ENCODE measurements at regions not wholly inside any gene's neighbourhood (a gene's known extent, or its start where the extent isn't known, plus 50 kb on each side); places are given as distances from the start of the nearest gene placed in this dataset.
A peak's percentile ranks its signal among the peaks of the same experiment; 100 is the strongest.

DNA sequence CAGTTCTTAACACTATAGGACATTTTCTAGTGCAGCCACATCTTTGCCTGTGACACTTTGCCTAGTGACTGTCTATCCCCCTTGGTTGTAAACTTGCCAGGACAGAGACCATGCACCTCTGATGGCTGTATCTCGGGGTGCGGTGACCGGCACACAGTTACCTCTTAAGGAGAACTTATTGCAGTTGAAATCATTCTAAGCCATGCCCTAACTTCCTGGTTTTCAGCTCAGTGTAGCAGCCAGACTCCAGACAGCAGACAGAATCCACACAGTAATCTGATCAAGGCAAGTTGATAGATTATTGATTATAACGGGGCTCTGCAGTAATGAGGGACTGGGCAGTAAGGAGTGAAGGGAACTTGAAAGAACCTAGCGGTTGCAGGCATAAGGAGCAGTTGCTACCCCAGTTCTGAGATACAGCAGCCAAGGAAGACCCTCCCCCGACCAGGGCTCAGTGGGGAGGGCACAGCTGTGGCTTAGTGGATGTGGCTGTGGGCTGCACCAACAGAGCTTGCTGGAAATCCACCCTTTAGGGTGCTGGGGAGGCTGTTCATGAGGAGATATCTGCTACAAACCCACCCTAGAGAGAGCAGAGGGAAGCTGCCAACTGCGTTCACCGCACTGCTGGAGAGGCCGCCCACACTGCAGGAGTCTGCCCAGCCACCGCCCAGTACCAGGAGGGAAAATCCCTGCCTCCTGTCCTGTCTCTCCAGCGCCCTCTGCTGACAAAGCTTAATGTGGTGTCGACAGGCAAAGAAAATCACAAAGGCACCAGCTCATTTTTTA lies 58.2 kb upstream of the BEGAIN start:
- ChIA-PET POLR2A (interaction anchor here (0.8 to 1.7 kb wide), 3 partner anchors 120 to 260 kb away, joined by 3 to 7 read pairs (median 4); no protein-coding TSS in a partner anchor), CTCF (interaction anchor here (0.7 to 2.5 kb wide), 26 partner anchors 8 to 268 kb away, joined by 3 to 56 read pairs (median 4); no protein-coding TSS in a partner anchor)
- TF ChIP-seq ZNF384 (IDR thresholded peaks at IDR 0.05) (no peak), NFRKB (IDR thresholded peaks at IDR 0.05) (no peak), BHLHE40 (IDR thresholded peaks at IDR 0.05; ENCODE audit: borderline replicate concordance) (no peak), LEF1 (IDR thresholded peaks at IDR 0.05; ENCODE audit: borderline replicate concordance) (no peak), FOXK2 (IDR thresholded peaks at IDR 0.05) (no peak), CTBP1 (IDR thresholded peaks at IDR 0.05; ENCODE audit: borderline replicate concordance) (no peak), SUZ12 (IDR thresholded peaks at IDR 0.05) (no peak), SP1 (IDR thresholded peaks at IDR 0.05) (no peak), ARNT (IDR thresholded peaks at IDR 0.05) (no peak)
- TF ChIP-seq, protein P1, sequence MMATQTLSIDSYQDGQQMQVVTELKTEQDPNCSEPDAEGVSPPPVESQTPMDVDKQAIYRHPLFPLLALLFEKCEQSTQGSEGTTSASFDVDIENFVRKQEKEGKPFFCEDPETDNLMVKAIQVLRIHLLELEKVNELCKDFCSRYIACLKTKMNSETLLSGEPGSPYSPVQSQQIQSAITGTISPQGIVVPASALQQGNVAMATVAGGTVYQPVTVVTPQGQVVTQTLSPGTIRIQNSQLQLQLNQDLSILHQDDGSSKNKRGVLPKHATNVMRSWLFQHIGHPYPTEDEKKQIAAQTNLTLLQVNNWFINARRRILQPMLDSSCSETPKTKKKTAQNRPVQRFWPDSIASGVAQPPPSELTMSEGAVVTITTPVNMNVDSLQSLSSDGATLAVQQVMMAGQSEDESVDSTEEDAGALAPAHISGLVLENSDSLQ (IDR thresholded peaks at IDR 0.05) = no peak
- DNase-seq (ENCODE audit: extremely low spot score) = peak; percentile 88

DNA sequence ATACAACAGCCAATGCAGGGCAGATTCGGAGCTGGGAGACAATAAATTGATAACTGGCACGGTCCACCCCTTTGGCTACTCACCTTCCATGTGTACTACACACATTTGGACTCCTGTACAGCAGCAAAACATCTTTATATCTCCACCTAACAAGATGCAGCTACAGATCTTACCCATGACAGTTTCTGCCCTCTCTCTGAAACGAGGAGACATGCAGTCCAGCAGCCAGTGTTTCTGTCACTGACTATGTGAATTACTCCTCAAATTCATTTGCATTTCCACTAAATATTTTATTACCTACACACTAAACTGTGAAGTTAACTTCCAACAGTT lies 58.7 kb upstream of the BEGAIN start:
- ChIA-PET POLR2A (interaction anchor here (0.8 to 1.7 kb wide), 3 partner anchors 121 to 260 kb away, joined by 3 to 7 read pairs (median 4); no protein-coding TSS in a partner anchor), CTCF (interaction anchor here (0.7 to 2.5 kb wide), 26 partner anchors 9 to 268 kb away, joined by 3 to 56 read pairs (median 4); no protein-coding TSS in a partner anchor)
- TF ChIP-seq SUZ12 (IDR thresholded peaks at IDR 0.05) (no peak), ARNT (IDR thresholded peaks at IDR 0.05) (no peak), CTBP1 (IDR thresholded peaks at IDR 0.05; ENCODE audit: borderline replicate concordance) (no peak), L3MBTL2 (conservative IDR thresholded peaks at IDR 0.05) (no peak), HDGF (IDR thresholded peaks at IDR 0.05; ENCODE audit: borderline replicate concordance) (no peak), FOXM1 (IDR thresholded peaks at IDR 0.05; ENCODE audit: borderline replicate concordance) (no peak), ELF4 (IDR thresholded peaks at IDR 0.05) (no peak), NFRKB (IDR thresholded peaks at IDR 0.05) (no peak), FOXA1 (IDR thresholded peaks at IDR 0.05) (no peak), BHLHE40 (IDR thresholded peaks at IDR 0.05; ENCODE audit: borderline replicate concordance) (no peak), TARDBP (IDR thresholded peaks at IDR 0.05) (no peak), SP1 (IDR thresholded peaks at IDR 0.05) (no peak), FOXK2 (IDR thresholded peaks at IDR 0.05) (no peak), ZNF384 (IDR thresholded peaks at IDR 0.05) (no peak), LEF1 (IDR thresholded peaks at IDR 0.05; ENCODE audit: borderline replicate concordance) (no peak)
- TF ChIP-seq, protein P1 (IDR thresholded peaks at IDR 0.05) = no peak
- no peak for DNase-seq (ENCODE audit: extremely low spot score)

DNA sequence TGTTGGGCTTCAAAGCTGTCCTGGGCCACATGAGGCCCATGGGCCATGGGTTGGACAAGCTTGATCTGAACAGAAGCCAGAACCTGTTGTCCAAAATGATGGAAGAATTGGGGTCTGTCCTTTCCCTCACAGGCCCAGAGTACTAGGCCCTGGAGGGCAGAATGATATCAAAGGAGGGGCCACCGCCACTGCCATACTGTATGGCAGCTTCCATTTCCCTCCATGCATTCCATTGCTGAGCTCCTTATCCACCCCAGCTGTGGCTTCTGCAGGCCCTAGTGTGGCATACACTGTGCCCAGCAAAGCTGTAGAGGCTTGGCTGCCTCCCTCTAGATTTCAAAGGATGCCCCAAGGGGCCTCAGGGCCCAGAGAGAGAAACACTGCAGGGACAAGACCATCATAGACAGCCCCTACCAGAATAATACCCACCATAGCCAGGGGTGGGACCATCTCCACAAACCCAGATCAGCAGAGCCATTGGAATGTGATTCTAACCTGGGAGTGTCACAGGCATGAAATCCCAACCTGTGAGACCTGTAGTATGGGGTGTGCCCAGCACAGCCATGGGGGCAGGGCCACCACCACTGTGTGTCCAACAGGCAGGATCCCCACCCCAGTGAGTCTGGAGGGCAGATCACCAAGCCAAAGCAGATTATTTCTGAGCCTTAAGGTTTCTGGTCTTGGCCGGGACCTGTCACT lies 61.4 kb upstream of the BEGAIN start:
- no peak for DNase-seq (ENCODE audit: extremely low spot score)
- ChIA-PET CTCF (interaction anchor here (0.7 to 0.9 kb wide), 3 partner anchors 14 to 893 kb away, joined by 3 to 5 read pairs (median 3); no protein-coding TSS in a partner anchor), POLR2A (no interaction called here)
- TF ChIP-seq LEF1 (IDR thresholded peaks at IDR 0.05; ENCODE audit: borderline replicate concordance) (no peak), ZNF384 (IDR thresholded peaks at IDR 0.05) (no peak), HDGF (IDR thresholded peaks at IDR 0.05; ENCODE audit: borderline replicate concordance) (no peak), CTBP1 (IDR thresholded peaks at IDR 0.05; ENCODE audit: borderline replicate concordance) (no peak), ARNT (IDR thresholded peaks at IDR 0.05) (no peak), SP1 (IDR thresholded peaks at IDR 0.05) (no peak), L3MBTL2 (conservative IDR thresholded peaks at IDR 0.05) (no peak)

DNA sequence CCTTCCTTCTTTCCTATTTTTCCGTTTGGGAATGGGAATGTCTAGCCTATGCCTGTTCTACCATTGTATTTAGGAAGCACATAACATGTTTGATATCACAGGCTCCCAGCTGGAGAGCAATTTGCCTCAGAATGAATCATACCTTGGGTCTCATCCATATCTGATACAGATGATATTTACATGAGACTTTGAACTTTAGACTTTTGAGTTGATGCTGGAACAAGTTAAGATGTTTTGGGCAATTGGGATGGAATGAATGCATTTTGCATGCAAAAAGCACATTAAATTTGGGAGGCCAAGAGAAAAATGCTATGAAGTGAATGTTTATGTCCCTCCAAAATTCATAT lies 61.9 kb upstream of the BEGAIN start:
- CTCF ChIA-PET = interaction anchor here (0.7 to 0.9 kb wide), 2 partner anchors 13 to 86 kb away, joined by 3 to 5 read pairs; no protein-coding TSS in a partner anchor
- TF ChIP-seq FOXK2 (IDR thresholded peaks at IDR 0.05) (no peak), HDGF (IDR thresholded peaks at IDR 0.05; ENCODE audit: borderline replicate concordance) (no peak), SP1 (IDR thresholded peaks at IDR 0.05) (no peak), FOXM1 (IDR thresholded peaks at IDR 0.05; ENCODE audit: borderline replicate concordance) (no peak), L3MBTL2 (conservative IDR thresholded peaks at IDR 0.05) (no peak), ZNF384 (IDR thresholded peaks at IDR 0.05) (no peak), SUZ12 (IDR thresholded peaks at IDR 0.05) (no peak), CTBP1 (IDR thresholded peaks at IDR 0.05; ENCODE audit: borderline replicate concordance) (no peak), ELF4 (IDR thresholded peaks at IDR 0.05) (no peak), ARNT (IDR thresholded peaks at IDR 0.05) (no peak), FOXA1 (IDR thresholded peaks at IDR 0.05) (no peak), BHLHE40 (IDR thresholded peaks at IDR 0.05; ENCODE audit: borderline replicate concordance) (no peak), LEF1 (IDR thresholded peaks at IDR 0.05; ENCODE audit: borderline replicate concordance) (no peak), NFRKB (IDR thresholded peaks at IDR 0.05) (no peak)
- TF ChIP-seq, protein P1 (IDR thresholded peaks at IDR 0.05) = no peak
- POLR2A ChIA-PET = no interaction called here
- no peak for DNase-seq (ENCODE audit: extremely low spot score)

DNA sequence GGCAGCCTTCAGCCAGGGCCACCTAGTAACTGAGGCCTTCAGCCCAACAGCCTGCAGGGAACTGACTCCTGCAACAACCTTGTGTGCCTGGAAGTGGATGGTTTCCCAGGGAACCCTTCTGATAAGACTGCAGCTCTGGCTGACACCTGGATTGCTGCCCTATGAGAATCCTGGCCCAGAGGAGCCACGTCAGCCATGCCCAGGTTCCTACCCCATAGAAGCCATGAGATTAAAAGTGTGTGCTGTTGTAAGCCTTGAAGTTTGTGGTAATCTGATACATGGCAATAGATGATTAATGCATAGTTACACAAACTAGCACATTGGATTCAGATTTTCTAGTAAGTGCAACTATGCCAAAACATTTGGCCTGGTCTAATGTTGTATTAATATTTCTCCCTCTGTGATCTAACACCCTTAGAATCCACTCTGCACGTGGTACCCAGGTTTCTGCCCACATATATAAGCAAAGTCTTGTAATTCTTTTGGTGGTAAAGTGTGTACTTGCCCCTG lies 64.8 kb upstream of the BEGAIN start:
- TF ChIP-seq NFRKB (IDR thresholded peaks at IDR 0.05) = no peak
- TF ChIP-seq ZNF384 (IDR thresholded peaks at IDR 0.05) = no peak
- no peak for TF ChIP-seq FOXK2 (IDR thresholded peaks at IDR 0.05)
- TF ChIP-seq, protein P1 (IDR thresholded peaks at IDR 0.05) = no peak
- TF ChIP-seq ARNT (IDR thresholded peaks at IDR 0.05) = no peak
- DNase-seq (ENCODE audit: extremely low spot score) = no peak
- CTCF ChIA-PET = interaction anchor here (0.6 to 3.7 kb wide), 5 partner anchors 154 to 268 kb away, joined by 3 to 39 read pairs (median 5); no protein-coding TSS in a partner anchor
- POLR2A ChIA-PET = no interaction called here
